PFSK-1 (cell line): ENCODE measurements at regions not wholly inside any gene's neighbourhood (a gene's known extent, or its start where the extent isn't known, plus 50 kb on each side); places are given as distances from the start of the nearest gene placed in this dataset.

Source experiments
- POLR2AphosphoS5 ChIP-seq: IDR thresholded peaks from 2 replicates; pipeline ENCODE4 v1.6.1; 2012; ENCODE audit warnings: low read depth, mild to moderate bottlenecking, control low read depth, low read length, moderate library complexity
- REST ChIP-seq, 2 experiments: IDR thresholded peaks; 2 replicates each; pipeline versions ENCODE4 v1.6.1 to v1.8.0; 2011 to 2012; ENCODE audit warnings: low read depth in 2 of 2, low read length in 2 of 2, control low read depth in 1 of 2, inconsistent platforms in 1 of 2, mild to moderate bottlenecking in 1 of 2, moderate library complexity in 1 of 2; ENCODE audit not compliant: insufficient read depth in 1 of 2
- TAF1 ChIP-seq: IDR thresholded peaks from 2 replicates; pipeline ENCODE4 v1.6.1; 2012; ENCODE audit warnings: low read length, control low read depth, borderline replicate concordance; ENCODE audit not compliant: insufficient read depth

GRCh38 chr4:182193311-182193710 is 49.9 kb upstream of the TENM3 start:
- TF ChIP-seq POLR2AphosphoS5 = no peak
- TF ChIP-seq TAF1 = no peak
- no peak for TF ChIP-seq REST (IDR thresholded peaks at IDR 0.05; ENCODE audit: insufficient read depth in 1 of 2, low read depth in 2 of 2, low read length in 2 of 2)
